HG02938 (cell line): ENCODE measurements at regions not wholly inside any gene's neighbourhood (a gene's known extent, or its start where the extent isn't known, plus 50 kb on each side); places are given as distances from the start of the nearest gene placed in this dataset.
"Not testable (repeated sequence)": the region's sequence is repeated elsewhere in the genome, so short reads cannot be mapped to it uniquely, and the experiment has no call there.

Source experiments
- ATAC-seq: cut with Tn5 transposase; IDR thresholded peaks from one replicate; pipeline ENCODE4 v1.9.1; 2021; ENCODE audit warnings: mild to moderate bottlenecking, moderate library complexity; ENCODE audit not compliant: unreplicated experiment

DNA sequence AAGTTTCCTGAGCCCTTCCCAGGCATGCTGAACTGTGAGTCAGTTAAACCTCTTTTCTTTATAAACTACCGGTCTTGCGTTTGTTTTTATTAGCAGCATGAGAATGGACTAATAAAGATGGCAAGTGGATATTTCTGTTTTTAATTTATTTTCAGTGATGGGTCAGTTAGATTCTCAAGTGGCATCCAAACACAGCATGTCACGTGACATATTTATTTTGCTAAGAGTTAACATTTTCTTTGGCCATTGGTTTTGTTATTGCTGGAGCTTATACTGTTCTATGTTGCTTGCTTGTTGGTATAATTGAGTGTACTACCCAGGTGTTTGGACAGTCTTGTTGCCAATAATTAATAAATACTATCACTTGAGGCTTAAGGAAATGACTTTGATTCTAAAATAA, 181.7 kb upstream of the MALRD1 start:
- no peak for ATAC-seq

DNA sequence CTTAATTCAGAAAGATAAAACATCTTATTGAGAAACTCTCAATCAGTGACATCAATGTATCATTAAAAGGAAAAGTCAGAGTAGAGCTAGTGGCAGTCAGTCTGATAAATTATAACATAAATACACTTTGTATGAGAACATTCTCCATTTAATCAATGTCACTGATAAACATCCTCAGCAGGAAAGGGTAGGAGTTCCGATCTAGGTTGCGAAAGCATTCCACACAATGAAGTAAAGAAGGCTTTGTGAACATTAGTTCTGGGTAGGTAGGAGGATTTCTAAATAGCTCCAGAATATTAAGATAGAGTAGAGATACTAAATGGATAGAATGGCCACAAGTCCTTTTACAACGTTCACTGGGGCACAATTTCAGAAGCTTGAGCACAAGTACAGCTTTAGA, 179.7 kb upstream of the MALRD1 start:
- no peak for ATAC-seq

DNA sequence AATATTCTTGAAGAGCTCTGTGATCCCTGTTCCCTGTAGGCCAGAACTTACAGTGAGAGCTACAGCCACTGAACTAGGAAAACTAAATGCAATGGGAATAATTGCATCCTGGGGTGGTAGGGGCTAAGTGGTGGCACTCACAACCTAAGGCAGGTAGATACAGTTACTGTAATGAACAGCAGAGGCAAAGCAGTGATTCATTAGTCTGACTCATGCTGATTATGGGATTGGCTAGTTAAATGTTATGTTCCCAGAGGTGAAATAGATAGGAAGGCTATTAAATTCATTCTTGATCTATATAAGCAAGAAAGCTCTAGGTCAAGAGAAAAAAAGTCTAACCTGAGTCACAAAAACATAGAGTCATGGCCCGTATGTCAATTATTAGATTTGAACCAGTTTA, 173.1 kb upstream of the MALRD1 start:
- no peak for ATAC-seq

DNA sequence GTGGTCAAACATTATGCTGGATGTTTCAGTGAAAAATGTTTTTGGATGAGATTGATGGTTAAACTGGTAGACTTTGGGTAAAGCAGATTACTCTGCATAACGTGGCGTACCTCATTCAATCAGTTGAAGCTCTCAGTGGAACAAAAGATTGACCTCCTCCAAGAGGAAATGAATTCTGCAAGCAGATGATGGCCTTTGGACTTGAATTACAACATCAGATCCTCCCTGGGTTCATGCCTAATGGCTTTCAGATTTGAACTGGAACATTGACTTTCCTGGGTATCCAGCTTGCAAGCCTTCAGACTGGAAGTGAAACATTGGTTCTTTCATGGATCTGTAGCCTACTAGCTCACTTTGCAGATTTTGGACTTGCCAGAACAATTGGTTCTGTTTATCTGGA, 169.3 kb upstream of the MALRD1 start:
- no peak for ATAC-seq

DNA sequence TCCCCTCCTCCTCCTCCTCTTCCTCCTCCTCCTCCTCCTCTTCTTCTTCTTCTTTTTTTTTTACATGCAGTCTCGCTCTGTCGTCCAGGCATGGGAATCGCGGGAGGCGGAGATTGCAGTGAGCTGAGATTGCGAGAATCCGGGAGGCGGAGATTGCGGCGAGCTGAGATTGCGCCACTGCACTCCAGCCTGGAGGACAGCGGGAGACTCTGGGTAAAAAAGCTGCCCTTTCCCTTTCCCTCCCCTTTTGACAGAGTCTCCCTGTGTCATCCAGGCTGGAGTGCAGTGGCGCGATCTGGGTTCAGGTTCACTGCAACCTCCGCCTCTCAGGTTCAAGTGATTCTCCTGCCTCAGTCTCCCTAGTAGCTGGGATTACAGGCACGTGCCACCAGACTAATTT, 168.1 kb upstream of the MALRD1 start:
- no peak for ATAC-seq

DNA sequence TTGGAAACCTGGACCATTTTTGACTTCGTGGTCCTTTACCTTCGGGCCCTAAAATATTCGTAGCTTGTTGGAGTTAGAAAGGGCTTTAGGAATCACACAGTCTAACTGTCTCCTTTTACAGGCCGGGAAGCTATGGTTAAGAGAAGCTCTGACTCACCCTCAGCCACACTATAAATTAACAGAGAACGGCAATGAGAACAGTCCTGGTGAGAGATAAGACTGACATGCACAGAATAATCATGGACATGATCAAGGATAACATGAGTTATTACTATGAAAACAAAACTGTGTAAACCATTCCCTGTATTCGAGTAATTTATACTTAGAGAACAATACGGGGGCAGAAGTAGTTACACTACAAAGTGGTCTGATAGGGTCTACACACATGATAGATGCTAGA, 162.5 kb upstream of the MALRD1 start:
- no peak for ATAC-seq

DNA sequence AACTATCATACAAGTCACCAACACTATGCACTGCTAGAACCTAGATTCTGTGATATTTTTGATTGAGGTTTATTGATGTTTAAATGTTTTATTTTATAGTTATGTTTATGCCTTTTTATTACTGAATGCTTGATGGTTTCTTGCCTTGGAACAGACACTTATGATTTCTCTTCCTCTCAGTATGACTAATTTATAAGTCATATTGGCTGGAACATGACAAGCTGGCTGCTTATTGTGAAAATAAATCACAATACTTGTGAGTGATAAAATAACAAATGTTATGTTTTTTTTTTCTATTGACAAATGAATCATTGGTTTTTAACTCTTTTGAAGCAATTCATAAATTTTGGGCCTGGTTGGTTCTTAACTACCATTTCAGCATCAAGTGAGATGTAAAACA, 142.0 kb upstream of the MALRD1 start:
- no peak for ATAC-seq

DNA sequence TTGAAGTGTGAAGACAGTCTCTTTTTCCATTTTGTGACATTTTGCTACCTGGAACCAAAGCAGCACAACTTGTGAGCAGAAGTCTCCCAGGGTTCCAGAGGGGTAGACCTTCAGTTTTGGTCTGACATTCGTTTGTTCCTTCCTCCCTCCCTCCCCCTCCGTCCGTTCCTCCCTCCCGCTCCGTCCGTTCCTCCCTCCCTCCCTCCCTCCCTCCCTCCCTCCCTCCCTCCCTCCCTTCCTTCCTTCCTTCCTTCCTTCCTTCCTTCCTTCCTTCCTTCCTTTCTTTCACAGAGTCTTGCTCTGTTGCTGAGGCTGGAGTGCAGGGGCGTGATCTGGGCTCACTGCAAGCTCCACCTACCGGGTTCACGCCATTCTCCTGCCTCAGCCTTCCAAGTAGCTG, 131.2 kb upstream of the MALRD1 start:
- ATAC-seq, result not testable (repeated sequence)

DNA sequence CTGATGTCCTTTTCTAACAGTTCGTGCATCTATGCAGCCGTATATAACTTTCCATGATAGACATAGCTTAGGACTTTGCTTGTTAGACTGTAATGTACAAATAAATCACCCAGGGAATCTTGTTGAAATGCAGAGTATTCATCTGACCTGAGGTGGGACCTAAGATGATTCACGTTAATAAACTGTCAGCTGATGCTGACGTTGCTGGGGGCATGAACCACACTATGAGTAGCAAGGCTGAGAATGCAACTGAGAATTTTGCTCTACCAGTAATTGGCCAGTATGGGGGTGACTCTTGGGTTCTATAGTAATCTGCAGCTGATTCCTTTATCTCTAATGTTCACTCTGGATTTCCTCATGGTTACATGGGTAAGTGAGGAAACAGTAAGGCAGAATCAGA, 130.1 kb upstream of the MALRD1 start:
- ATAC-seq, result no peak

DNA sequence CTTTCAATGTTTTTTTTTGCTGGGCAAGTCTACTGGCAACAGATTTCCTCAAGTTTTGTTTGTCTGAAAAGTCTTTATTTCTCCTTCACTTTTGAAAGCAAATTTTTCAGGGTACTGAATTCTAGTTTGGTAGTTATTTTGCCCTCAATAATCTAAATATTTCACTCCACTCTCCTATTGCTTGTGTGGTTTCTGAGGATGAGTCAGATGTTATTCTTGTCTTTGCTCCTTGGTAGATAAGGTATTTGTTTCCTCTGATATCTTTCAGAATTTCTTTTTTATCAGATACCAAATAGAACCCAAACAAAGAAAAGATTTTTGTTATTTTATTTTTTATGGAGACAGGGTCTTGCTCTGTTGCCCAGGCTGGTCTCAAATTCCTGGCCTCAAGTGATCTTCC, 99.2 kb upstream of the MALRD1 start:
- no peak for ATAC-seq

DNA sequence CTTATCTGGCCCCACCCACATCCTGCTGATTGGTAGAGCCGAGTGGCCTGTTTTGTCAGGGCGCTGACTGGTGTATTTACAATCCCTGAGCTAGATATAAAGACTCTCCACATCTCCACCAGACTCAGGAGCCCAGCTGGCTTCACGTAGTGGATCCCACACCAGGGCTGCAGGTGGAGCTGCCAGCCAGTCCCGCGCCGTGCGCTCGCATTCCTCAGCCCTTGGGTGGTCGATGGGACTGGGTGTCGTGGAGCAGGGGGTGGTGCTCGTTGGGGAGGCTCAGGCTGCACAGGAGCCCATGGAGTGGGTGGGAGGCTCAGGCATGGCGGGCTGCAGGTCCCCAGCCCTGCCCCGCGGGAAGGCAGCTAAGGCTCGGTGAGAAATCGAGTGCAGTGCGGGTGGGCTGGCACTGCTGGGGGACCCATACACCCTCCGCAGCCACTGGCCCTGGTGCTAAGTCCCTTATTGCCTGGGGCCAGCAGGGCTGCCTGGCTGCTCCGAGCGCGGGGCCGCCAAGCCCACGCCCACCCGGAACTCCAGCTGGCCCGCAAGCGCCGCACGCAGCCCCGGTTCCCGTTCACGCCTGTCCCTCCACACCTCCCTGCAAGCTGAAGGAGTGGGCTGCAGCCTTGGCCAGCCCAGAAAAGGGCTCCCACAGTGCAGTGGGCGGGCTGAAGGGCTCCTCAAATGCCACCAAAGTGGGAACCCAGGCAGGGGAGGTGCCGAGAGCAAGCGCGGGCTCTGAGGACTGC, 97.4 kb upstream of the MALRD1 start:
- ATAC-seq, result not testable (repeated sequence)

DNA sequence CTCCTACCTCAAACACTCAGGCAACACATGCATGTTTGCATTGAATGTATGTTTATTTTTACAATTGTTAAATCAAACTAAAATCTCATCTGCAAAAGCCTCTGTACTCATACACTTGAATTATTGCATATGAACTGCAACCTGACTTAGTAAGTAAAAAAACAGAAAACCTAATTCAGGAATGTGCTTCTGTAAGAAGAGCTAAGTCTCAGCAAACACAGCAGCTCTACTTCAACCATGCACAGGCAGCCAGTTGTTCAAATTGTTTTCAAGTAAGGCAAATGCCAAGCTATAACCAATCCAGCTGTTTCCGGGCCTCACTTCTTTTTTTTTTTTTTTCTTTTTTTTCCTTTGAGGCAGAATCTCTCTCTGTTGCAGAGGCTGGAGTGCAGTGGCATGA, 93.5 kb upstream of the MALRD1 start:
- ATAC-seq, result no peak

DNA sequence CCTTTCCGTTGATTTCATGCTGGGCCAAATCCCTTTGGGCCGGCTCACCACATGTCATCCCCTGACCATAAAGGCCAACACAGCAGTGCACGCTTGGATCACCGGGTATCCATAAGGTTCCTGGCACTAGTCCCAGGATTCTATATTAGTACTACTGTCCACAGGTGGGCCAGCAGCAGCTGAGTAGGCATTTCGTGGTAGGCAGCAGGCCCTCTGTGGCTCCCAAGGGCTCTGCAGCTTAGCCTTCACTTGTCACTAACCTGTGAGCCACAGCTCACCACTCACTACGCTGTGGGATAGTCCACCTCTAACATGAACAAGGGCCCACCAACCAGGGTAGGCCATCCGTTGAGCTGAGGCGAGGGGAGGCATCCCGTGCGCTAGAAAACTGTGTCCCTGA, 89.2 kb upstream of the MALRD1 start:
- ATAC-seq, result no peak

DNA sequence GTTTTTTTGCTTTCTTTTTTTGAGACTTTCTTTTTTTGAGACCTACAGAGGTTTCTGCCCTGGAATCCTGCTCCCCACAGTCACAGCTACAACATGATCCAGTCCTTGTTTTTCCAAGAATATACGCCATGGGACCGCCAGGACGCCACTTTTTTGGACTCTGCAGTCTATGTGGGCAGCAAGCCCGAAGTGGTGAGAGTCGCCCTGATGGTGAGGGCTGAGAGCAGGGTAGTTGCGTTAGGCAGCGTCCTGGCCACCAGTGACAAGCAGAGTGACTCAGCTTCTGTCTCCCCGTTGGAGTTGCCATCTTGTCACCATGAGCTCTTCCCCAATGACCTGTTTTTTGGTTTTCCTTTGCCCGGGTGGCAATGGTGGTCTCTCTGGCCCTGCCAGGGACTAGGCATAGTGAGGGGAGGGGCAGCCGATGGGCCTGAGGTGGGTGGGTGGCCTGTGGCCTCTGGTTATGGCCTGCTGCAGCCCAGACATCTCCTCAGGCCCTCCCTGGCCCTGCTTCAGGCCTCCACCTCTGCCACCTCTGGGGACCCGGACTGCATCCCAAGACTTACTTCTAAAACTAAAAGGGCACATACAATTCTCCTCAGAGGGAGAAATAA, 88.0 kb upstream of the MALRD1 start:
- no peak for ATAC-seq

DNA sequence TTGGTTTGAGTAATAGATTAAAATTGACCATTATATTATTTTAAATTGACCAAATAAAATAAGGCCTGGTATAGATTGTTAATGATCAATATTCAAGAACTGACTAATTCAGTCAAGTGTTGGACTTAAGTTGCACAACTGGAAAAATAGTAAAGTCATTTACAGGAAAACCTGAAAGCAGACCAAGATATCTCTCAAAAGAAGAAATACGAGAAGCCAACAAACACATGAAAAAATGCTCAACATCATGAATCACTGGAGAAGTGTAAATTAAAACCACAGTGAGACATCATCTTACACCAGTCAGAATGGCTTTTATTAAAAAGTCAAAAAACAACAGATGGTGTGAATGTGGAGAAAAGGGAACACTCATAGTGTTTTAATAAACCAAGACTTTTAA, 80.4 kb upstream of the MALRD1 start:
- ATAC-seq, result no peak

DNA sequence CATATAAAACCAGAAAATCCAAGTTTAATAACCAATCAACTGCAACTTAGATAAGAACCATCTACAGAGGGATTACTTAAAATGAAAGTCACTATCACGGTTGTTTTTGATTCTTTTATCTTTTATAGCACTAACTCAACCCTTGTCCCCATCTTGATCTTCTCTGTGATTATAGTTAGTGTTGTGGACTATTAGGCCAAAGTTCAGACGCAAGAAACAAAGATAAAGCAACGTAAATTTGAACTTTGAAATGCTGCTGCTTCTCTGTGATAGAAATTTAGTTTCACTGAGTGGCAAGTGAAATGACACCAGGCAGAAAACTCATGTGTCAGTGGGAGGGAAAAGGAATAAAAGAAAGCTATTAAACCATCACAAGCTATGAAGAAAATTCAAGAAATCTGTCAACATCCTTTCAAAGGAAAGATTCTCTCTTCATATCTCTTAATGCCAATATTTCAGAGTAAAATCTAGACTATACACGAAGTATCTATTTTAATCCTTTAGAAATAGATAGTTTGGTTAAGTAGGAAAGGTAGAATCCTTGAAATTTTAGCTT, 71.8 kb upstream of the MALRD1 start:
- ATAC-seq, result no peak

DNA sequence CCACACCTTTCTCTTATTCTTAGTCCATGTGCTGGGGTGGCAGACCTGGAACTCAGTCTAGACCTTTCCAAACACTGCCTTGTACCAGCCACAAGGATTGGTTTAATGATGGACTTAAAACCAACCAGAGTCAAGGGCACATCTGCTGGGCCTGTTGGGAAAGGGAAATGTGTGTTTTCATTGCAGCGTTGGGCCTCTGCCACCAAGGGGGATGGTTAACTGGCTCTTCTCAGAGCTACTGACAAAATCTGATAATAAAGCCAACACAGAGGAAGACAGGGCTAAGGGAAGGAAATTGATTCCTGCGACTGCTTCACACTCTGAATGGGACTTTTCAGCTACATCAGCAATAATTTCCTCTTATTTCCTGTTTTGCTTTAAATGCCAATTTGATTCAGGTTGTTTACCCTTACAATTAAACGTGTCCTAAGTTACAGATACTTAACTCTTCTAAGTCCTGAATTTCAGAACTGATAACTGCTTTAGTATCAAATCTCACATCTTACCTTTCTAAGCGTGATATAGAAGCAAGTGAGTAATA, 68.4 kb upstream of the MALRD1 start:
- ATAC-seq, result no peak

DNA sequence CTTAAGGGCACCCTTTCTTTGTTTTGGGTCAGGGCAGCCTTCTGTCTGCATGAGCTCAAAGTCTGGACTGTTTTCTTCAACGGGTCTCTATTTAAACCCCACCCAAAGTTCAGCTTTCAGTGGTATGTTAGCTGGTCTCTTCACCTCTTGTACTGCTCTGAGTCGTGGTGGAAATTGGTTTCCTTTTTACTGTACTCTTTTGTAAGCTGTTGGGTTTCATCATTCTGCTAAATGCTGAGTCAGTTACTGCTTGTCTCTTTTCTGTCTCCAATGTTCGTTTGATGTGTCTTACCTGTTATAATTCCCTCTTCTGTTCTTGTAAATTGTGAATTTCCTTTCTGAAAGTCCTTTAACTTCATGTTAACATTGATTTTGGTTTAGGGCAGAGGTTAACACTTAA, 64.1 kb upstream of the MALRD1 start:
- ATAC-seq, result no peak

DNA sequence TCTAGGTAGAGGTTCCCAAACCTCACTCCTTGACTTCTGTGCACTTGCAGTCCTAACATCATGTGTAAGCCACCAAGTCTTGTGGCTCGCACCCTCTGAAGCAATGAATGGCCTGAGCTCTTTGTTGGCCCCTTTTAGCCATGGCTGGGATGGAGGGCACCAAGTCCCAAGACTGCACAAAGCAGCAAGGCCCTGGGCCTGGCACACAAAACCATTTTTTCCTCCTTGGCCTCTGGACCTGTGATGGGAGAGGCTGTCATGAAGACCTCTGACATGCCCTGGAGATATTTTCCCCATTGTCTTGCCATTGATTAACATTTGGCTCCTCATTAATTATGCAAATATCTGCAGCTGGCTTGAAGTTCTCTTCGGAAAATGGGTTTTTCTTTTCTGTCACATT, 60.3 kb upstream of the MALRD1 start:
- no peak for ATAC-seq
